ENCODE measurements at regions not wholly inside any gene's neighbourhood (a gene's known extent, or its start where the extent isn't known, plus 50 kb on each side); places are given as distances from the start of the nearest gene placed in this dataset.
"Not testable (repeated sequence)": the region's sequence is repeated elsewhere in the genome, so short reads cannot be mapped to it uniquely, and the experiment has no call there.

DNA sequence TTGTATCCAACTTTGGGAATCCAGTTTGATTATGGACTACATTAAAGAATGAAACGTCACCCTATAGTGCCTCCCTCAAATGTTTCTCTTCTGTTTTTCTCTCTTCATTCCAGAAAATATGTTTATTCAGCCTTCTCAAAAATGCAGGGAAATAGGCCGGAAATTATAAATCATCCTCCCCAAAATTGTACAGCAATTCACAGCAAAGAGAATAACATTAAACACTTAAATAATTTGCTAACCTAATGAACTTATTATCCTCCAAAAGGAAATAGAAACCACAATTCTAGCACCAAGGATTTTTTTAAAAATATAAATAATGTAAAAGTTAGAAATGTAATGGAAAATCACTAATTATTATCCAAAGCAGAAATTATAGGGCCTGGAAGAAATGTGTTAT, 115.9 kb upstream of the CCNG1 start:
- no peak for DNase-seq (ENCODE audit: insufficient read length, low spot score, missing footprints)
- no peak overlapping the region for H3K4me2 ChIP-seq (ENCODE audit: insufficient read depth, low read length)
- H4K20me1 ChIP-seq (ENCODE audit: insufficient read depth, low read length) = no peaks in the 10 kb centered on the region
- no peaks in the 10 kb centered on the region for H3K79me2 ChIP-seq (ENCODE audit: insufficient read depth, low read length)
- no peaks in the 10 kb centered on the region for H3K4me1 ChIP-seq (ENCODE audit: insufficient read depth, low read length)
- no peaks in the 10 kb centered on the region for H3K9me3 ChIP-seq (ENCODE audit: low read depth, low read length)
- TF ChIP-seq, protein P1, sequence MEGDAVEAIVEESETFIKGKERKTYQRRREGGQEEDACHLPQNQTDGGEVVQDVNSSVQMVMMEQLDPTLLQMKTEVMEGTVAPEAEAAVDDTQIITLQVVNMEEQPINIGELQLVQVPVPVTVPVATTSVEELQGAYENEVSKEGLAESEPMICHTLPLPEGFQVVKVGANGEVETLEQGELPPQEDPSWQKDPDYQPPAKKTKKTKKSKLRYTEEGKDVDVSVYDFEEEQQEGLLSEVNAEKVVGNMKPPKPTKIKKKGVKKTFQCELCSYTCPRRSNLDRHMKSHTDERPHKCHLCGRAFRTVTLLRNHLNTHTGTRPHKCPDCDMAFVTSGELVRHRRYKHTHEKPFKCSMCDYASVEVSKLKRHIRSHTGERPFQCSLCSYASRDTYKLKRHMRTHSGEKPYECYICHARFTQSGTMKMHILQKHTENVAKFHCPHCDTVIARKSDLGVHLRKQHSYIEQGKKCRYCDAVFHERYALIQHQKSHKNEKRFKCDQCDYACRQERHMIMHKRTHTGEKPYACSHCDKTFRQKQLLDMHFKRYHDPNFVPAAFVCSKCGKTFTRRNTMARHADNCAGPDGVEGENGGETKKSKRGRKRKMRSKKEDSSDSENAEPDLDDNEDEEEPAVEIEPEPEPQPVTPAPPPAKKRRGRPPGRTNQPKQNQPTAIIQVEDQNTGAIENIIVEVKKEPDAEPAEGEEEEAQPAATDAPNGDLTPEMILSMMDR (IDR thresholded peaks at IDR 0.05; ENCODE audit: extremely low read depth, low read depth, low read length) = no peak
- H3K27me3 ChIP-seq (ENCODE audit: insufficient read depth, low read length) = no peaks in the 10 kb centered on the region
- no peak overlapping the region for H3K4me3 ChIP-seq (ENCODE audit: insufficient read depth, low read length)
- H3K27ac ChIP-seq (ENCODE audit: low read depth, low read length) = no peak overlapping the region
- no peaks in the 10 kb centered on the region for H3K36me3 ChIP-seq (ENCODE audit: insufficient read depth, low read length)
- no peak overlapping the region for H2AFZ ChIP-seq (ENCODE audit: low read length)

DNA sequence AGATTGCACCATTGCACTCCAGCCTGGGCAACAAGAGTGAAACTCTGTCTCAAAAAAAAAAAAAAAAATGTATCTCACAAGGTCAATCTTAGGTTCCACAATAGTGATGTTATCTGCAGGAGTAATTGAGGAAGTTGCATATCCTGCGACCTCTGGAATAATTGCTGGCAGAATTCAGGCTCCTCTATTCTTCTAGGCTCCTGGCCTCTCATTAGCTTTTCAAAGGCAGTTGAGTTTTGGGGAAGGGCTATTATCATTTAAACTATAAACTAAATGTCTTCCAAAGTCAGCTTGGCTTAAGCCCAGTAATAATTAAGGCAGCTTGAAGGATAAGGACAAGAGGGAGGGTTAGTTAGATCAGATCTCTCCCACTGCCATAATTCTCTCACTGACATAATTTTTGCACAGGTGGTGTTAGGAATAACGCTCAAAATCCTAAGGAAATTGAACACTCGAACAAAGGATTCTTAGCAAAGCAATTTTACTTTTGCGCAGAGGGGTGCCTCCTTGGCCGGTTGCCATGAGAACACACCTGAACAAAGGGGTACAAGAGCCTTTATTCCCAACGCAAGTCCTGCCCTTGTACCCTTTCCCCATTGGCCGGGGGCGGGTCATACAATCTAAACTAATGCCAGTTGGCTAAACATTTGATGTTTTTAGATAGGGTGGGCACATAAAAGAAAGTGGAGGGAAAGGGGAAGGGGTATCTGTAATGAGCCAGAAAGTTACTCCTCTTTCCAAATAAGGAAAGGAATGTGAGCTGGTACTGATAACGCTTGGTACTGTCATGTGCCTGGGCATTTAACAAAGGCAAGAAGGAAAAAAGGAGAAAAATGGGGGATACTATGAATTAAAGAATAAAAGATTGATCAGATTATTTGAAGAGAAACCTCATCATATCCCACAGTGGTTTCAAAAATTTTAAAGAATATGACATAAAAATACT, 106.4 kb upstream of the CCNG1 start:
- no peaks in the 10 kb centered on the region for H3K79me2 ChIP-seq (ENCODE audit: insufficient read depth, low read length)
- H3K4me2 ChIP-seq (ENCODE audit: insufficient read depth, low read length) = no peak overlapping the region
- no peak overlapping the region for H3K27ac ChIP-seq (ENCODE audit: low read depth, low read length)
- no peaks in the 10 kb centered on the region for H3K4me1 ChIP-seq (ENCODE audit: insufficient read depth, low read length)
- no peaks in the 10 kb centered on the region for H3K9me3 ChIP-seq (ENCODE audit: low read depth, low read length)
- H3K27me3 ChIP-seq (ENCODE audit: insufficient read depth, low read length) = no peaks in the 10 kb centered on the region
- H4K20me1 ChIP-seq (ENCODE audit: insufficient read depth, low read length) = no peaks in the 10 kb centered on the region
- no peak for DNase-seq (ENCODE audit: insufficient read length, low spot score, missing footprints)
- H3K4me3 ChIP-seq (ENCODE audit: insufficient read depth, low read length) = no peak overlapping the region
- H3K36me3 ChIP-seq (ENCODE audit: insufficient read depth, low read length) = no peaks in the 10 kb centered on the region
- TF ChIP-seq, protein P1 (IDR thresholded peaks at IDR 0.05; ENCODE audit: extremely low read depth, low read depth, low read length) = no peak
- no peak overlapping the region for H2AFZ ChIP-seq (ENCODE audit: low read length)

DNA sequence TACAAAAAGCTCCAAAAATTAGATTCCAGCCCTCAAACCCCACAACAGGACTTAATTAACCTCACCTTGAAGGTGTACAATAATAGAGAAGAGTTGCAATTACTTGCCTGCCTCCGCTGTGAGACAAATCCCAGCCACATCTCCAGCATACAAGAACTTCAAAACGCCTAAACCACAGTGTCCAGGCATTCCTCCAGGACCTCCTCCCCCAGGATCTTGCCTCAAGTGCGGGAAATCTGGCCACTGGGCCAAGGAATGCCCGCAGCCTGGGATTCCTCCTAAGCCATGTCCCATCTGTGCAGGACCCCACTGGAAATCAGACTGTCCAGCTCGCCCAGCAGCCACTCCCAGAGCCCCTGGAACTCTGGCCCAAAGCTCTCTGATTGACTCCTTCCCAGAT, 101.3 kb upstream of the CCNG1 start:
- not testable (repeated sequence) for H3K4me1 ChIP-seq (ENCODE audit: insufficient read depth, low read length); H3K9me3 ChIP-seq (ENCODE audit: low read depth, low read length); H3K4me2 ChIP-seq (ENCODE audit: insufficient read depth, low read length); H3K27ac ChIP-seq (ENCODE audit: low read depth, low read length); H3K79me2 ChIP-seq (ENCODE audit: insufficient read depth, low read length); H2AFZ ChIP-seq (ENCODE audit: low read length); H4K20me1 ChIP-seq (ENCODE audit: insufficient read depth, low read length); H3K36me3 ChIP-seq (ENCODE audit: insufficient read depth, low read length); H3K4me3 ChIP-seq (ENCODE audit: insufficient read depth, low read length); DNase-seq (ENCODE audit: insufficient read length, low spot score, missing footprints); H3K27me3 ChIP-seq (ENCODE audit: insufficient read depth, low read length)

DNA sequence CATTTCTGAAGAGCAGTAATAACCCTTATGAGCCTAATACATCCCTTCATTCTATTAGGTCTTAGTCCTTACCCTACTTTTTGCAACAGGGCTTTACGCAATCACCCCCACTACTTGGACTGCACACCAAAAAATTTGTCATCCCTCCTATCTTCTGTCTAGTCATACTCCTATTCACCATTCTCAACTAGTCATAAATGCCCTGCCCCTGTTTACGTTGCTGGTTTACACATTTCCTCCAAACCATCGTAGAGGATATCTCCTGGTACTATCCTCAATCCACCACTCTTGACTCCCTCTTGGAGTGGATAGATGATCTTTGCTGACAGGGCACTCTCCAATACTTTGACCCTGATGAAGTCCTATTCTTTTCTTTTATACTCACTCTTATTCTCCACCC, 98.2 kb upstream of the CCNG1 start:
- Histone ChIP-seq H3K27ac (ENCODE audit: low read depth, low read length) (no peak overlapping the region), H3K9me3 (ENCODE audit: low read depth, low read length) (no peaks in the 10 kb centered on the region), H2AFZ (ENCODE audit: low read length) (no peak overlapping the region), H4K20me1 (ENCODE audit: insufficient read depth, low read length) (no peaks in the 10 kb centered on the region), H3K4me3 (ENCODE audit: insufficient read depth, low read length) (no peak overlapping the region), H3K4me1 (ENCODE audit: insufficient read depth, low read length) (no peaks in the 10 kb centered on the region), H3K4me2 (ENCODE audit: insufficient read depth, low read length) (no peak overlapping the region), H3K27me3 (ENCODE audit: insufficient read depth, low read length) (no peaks in the 10 kb centered on the region), H3K36me3 (ENCODE audit: insufficient read depth, low read length) (no peaks in the 10 kb centered on the region), H3K79me2 (ENCODE audit: insufficient read depth, low read length) (no peaks in the 10 kb centered on the region)
- no peak for DNase-seq (ENCODE audit: insufficient read length, low spot score, missing footprints)
- TF ChIP-seq, protein P1 (IDR thresholded peaks at IDR 0.05; ENCODE audit: extremely low read depth, low read depth, low read length) = no peak

DNA sequence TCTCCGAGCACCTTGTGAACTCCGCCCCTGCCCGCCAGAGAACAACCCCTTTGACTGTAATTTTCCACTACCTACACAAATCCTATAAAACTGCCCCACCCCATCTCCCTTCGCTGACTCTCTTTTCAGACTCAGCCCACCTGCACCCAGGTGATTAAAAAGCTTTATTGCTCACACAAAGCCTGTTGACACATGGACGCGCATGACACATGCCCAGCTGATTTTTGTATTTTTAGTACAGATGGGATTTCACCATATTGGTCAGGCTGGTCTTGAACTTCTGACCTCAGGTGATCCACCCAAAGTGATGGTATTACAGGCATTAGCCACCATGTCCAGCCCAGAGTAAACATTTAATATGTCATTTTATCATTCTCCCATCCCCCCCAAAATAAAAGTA, 97.0 kb upstream of the CCNG1 start:
- not testable (repeated sequence) for H3K27ac ChIP-seq (ENCODE audit: low read depth, low read length); H3K4me3 ChIP-seq (ENCODE audit: insufficient read depth, low read length); H3K36me3 ChIP-seq (ENCODE audit: insufficient read depth, low read length); H3K27me3 ChIP-seq (ENCODE audit: insufficient read depth, low read length); H3K4me1 ChIP-seq (ENCODE audit: insufficient read depth, low read length); DNase-seq (ENCODE audit: insufficient read length, low spot score, missing footprints); H2AFZ ChIP-seq (ENCODE audit: low read length); H3K79me2 ChIP-seq (ENCODE audit: insufficient read depth, low read length); H4K20me1 ChIP-seq (ENCODE audit: insufficient read depth, low read length); H3K9me3 ChIP-seq (ENCODE audit: low read depth, low read length); H3K4me2 ChIP-seq (ENCODE audit: insufficient read depth, low read length)

All from osteoblast (primary cell).